ENCODE measurements at regions not wholly inside any gene's neighbourhood (a gene's known extent, or its start where the extent isn't known, plus 50 kb on each side); places are given as distances from the start of the nearest gene placed in this dataset.

DNA sequence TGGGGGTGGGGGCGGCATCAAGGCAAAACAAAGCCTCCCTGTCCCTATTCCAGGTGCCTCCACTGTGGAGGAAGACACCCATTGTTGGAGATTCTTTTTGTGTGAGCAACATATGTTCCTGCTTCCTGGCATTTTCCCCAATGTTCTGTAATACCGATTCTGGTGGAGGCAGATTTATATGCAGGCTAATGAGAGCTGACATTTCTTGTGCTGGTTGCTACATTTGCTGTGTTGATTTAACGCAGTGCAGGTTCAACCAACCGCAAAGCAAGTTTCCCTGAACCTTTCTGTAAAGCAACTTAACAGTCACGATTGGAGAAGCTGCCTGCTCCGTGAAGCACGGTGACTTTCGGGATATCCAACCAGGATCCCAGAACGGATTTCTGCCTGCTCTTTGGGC is 260.5 kb downstream of the CBLN1 start:
- no peak for DNase-seq

DNA sequence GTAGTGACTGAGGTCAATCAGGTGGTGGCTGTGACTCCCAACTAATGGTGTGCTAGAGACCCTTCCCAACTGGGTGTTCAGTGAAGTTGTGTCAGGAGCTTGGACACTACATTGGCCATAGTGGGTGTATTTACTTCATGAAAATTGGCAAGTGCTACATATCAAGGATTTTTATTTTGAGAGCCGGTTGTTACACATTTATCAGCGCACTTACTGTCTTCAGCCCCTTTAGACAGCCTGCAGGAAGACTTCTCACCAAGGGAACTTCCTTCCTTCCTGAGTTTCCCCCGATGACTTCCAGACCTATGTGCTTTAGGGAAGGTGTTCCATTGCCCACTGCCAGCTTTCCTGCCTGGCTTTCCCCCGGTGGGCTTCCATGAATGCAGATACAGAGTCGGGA is 261.2 kb downstream of the CBLN1 start:
- DNase-seq = no peak

DNA sequence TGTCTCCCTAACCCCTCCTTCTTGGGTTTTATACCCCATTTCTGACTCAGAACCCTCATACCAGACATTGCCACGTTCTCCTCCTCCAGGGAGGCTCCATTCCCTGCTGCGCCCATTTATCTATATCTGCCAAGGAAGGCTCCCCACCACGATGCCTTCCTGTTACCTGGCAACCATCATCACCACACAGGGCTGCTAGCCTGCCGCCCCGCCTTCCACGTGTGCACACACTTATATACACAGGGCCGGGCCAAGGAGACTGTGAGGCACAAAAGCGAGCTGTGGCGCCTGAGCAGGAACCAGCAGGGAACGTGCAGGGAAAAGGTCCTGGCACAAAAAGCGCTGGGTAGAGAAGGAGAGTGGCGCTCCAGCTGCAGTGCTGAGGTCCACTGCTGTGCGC is 261.8 kb downstream of the CBLN1 start:
- no peak for DNase-seq

DNA sequence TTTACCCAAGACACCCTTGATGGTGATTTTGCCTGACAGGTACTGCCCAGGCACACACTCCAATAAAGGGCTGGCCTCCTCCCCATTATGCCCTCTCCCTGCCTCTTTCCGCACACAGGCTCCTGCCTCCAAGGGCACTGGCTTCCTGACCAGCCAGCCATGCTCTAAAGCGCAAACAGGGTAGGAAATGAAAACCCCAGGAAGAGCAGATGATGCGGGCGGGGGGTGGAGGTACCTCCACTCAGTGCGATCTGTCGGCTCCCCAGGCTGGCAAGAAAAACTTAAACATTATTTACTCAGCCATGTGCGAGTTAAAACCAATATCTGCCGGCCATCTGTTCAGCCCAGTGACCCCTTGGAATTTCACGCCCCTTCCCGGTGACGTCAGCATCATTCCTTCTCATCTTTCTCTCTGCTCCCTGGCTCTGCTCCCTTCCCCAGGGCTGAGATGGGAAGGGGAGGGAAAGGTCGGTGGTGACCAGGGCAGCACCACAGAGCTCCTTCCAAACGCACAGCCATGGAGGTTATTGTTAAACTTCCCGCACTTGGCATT is 262.5 kb downstream of the CBLN1 start:
- no peak for DNase-seq

DNA sequence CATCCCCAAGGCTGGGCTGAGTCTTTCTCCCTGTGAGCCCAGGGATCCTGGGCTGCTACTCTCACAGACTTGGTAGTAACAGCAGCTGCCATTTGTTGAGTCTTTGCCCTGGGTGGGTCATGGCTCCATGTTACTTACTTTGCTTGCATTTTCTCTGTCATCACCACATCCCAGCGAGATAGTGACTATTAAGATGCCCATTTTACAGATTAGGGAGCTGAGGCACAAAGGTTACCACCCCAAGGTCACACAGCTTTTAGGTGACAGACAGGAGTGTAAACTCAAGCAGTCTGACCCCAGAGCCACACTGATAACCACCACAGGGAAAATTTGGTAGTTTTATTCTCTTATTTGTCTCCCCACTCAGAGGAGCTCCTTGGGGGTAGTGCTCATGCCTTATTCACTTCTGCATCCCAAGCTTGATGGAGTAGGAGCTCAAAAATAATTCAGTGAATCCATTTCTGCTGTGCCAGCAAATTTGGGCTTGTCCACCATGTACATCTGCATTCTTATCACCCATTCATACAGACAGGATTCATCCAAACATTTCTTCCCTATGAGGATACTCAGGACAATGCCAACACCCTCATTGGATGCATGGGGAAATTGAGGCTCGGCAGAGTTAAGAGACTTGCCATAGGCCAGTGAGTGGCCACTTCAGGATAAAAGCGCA is 263.2 kb downstream of the CBLN1 start:
- DNase-seq = no peak

DNA sequence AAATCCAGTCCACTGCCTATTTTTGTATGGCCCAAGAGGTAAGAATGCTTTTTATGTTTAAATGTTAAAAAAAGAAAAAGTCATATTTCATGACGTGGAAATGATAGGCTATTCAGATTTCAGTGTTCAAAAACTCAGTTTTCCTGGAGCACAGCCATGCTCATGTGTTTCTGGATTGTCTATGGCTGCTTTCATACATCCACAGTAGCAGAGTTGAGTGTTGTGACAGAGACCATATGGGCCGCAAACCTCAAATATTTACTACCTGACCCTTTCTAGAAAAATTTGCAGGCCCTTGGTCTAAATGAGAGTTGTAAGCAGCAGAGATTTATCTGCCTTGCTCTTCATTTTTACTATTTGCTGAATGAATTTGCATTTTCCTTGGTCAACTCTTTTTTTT is 264.1 kb downstream of the CBLN1 start:
- DNase-seq = no peak

DNA sequence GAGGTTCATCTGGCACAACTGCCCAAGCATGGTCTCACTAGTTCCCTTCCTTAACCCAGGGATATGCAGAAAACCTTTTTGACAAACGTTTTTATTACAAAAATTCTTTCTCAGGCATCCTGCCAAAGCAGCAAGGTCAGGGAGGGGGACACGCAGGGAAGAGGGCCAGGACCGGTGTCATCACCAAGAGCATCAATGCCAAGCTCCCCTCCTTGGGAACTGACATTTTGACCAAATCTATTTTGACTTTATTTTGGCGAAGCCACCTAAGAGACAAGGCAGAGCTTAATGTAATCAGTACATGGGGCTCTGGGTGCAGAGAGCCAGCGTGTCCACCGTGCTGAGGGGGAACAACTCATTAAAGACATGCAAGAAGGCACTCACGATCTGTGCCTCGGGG is 265.2 kb downstream of the CBLN1 start:
- DNase-seq = no peak

DNA sequence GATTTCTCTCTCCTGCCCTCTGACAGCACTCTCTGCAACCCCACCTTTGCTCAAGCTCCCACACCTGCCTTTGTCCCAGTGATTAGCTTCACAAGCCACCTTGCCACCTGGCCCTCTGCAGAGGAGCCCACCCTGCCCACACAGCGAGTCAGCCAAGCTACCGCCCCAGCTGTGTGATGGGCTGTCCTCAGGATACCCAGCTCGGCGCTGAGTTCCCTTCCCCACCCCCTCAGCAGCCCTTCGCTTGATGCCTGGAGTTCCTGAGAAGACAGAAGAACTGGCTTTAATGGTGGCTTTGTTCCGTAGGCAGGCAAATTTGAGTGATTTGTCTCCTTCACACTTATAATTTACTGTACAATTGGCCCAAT is 266.4 kb downstream of the CBLN1 start:
- DNase-seq = no peak

DNA sequence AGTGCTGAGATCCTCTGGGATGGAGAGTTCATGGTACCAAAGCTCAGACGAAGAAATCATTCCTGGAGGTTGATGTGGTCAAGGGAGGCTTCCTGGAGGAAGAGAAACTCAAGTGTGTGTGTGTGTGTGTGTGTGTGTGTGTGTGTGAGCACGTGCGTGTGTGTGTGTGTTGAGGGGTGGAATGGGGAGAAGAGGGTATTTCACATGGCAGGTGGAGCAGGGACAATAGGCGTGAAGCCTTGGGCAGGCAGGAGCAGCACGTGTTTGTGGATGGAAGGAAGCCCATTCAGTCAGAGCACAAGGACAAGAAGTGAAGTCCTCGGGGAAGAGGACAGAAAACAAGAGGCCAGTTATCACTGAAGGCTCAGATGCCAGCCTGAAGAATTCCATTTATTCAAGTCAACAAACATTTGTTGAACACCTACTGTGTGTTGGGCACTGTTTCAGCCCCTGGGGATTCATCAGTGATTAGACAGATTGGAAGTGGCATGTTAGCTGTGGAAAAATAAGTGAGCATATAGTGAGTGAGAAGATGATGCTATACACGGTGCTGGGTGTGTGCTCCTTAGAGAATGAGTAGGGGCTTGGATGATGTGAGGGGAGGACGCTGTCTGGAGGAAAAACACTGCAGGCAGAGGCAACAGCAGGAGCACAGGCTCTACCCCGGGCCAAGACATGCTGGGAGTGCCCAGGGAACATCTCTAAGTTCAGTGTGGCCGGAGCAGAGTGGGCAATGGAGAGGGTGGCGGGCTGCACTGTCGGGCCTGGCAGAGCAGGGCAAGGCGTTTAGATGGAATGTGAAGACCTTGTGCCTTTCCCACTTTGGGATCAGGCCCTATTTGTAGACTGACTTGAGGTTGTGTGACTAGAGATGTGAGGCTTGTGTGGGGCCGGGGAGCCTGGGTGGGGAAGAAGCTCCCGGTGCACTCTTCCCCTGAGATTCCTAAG is 267.1 kb downstream of the CBLN1 start:
- DNase-seq = no peak

DNA sequence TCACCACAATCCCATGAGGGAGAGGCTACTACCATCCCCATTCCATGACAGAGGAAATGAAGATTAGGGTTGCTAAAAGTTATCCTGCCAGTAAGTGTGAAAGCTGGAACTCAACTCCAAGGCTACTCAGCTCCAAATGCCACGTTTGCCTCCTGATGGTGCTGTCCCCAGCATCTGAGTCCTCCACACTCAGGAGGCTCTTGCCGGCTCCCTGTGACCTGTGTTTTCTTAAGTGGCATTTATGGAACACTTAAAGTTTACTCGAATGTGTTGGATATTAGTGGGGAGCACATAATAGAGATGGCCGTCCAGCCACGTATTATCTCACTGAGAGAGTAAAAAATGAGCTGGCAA is 267.9 kb downstream of the CBLN1 start:
- no peak for DNase-seq

DNA sequence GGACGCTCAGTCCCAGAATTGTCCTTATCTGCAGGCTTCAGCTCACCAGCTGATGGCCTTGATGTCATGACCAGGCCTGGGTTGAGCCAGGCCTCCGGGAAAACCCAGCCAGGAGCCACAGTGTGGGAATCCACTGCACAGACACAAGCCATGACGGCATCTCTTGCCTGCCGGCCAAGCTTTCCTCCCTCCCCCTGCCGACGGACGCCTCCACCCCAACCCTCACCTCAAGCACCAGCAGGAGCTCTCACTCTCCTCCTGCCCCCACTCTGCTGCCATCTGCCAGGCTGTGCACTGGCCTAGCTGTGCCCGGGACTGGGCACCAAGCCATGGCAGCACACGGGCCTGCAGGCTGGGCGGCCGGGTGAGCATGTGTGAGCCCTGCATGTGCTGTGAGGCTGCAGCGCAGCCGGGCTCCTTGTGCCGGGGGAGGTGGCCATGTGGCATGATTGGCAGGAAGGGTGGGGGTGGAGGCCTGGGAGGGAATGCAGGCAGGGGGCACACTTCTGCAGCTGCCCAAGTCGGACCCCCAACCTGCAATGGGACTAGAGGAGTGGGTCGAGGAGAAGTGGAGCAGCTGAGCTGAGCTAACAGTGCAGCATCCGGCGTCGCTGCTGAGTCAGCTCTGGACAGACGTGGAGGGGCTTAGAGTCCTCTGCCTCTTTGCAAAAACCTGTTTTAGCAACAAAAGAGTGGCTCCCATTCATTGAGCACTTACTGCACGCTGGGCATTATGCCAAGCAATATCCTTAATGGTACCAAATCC is 268.5 kb downstream of the CBLN1 start:
- DNase-seq = no peak

DNA sequence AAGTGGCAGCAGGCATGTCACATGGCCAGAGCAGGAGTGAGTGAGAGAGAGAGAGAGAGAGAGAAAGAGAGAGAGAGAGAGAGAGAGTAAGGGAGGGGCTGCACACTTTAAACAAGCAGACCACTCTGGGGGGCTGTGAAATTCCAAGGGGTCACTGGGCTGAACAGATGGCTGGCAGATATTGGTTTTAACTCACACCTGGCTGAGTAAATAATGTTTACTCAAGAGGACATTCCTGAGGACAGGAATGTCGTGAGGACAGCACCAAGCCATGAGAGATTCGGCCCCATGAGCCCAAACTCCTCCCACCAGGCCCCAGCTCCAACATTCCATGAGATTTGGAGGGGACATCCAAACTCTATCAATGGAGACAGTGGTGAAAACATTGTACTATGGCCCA is 269.7 kb downstream of the CBLN1 start:
- DNase-seq = no peak

DNA sequence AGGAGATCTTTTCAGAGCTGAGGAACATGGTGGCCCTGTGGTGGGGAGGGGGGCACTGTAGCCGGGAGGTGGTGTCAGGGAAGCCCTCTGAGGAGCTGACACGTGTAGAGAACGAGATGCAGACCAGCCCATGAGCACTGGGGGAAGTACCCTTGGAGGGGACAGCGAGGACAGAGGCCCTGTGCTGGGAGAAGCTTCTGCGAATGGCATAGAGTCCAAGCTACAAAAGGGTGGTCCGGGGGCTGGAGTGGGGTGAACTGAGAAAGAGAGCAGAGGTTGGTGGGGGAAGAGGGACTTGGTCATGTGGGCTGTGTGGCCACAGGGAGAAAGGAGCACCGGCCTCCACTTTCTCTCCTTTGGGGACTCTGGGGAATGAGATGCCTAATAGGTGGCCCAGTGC is 270.8 kb downstream of the CBLN1 start:
- DNase-seq = no peak

DNA sequence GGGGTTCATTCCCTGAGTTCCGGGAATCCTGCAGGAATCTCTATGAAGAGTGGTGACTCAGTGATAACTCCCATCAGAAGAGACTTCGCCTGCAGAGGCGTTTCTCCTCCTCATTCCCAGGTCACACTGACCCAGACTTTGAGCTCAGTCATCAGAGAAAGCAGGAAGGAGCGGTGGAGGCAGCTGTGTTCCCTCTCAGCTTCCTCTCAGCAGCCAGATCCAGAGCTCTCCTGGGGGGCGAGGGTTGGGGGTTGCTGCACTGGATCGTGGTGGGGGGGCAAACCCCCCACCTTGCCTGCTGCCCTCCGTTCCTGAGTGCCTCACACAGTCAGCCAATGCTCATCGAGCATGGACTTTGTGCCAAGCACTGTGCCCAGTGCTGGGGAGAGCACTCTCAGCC is 271.2 kb downstream of the CBLN1 start:
- DNase-seq = no peak

DNA sequence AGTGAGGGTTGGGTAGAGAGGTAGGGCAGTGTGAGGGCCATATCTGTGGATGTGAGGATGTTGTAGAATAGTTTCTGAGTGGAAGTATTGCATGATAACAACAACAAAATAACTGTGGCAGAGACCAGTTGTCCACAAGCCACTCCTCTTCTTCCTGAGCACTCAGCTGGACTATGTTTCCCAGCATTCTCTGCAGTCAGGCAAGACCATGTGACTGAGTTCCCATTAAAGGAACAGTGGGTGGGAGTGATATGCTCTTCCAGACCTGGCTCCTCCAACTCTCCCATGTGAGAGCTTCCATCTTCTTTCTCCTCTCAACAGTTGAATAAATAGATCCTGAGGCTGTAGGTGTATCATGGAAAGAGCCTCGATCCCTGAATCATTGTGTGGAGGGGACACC is 272.4 kb downstream of the CBLN1 start:
- DNase-seq = no peak

DNA sequence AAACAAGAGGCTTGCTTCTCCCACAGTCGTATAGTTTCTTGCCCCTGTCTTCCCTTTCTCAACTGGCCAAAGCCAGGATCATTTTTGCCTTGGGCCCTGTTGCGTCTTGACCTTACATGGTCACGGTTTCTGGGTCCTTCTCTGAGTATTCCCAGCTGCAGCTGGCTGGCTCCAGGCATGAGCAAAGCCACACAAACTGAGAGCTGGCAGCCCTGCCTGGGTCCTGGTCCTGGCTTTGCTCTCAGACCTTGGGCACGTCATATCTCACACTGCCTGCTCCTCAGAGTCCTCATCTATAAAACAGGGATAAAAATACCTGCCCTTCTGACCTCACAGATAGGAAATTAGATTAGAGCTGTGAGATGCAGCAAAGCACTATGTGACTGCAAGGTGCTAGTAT is 277.6 kb downstream of the CBLN1 start:
- no peak for DNase-seq

DNA sequence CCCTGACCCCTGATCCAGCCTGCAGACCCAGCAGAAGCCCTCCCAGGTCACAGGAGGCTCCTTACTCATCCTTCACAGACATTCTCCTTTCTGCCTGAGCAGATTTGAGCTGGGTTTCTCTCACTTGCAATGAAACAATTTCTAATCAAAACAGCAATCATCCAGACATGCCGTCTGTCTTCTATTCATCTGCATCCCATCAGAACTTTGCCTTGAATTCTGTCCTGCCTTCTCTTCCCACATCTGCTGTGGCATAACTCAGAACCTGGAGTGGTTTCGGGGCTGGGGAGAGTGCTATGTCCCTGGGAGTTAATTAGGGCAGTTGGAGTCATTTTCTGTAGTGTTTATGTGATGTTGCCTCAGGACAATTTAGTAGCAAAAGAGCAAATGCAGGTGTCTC is 278.6 kb downstream of the CBLN1 start:
- no peak for DNase-seq

DNA sequence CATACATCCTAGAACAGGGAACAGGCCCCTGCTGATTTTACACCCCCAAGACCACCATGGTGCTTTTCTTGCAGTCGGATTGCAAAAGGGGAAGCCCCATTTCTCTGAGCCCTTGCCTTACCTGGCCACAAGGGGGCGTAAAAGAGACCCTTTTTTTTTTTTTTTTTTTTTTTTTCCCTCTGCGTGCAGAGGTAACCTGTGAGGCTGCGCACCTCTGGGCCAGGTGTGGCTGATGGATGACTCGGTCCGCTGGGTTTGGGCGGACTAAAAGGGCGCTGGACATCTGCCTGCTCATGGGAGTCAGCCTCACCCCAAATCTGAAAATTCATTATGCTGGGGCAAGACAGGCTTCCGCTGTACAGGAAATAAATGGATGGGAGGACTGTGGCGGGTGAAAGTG is 281.0 kb downstream of the CBLN1 start:
- DNase-seq = no peak

DNA sequence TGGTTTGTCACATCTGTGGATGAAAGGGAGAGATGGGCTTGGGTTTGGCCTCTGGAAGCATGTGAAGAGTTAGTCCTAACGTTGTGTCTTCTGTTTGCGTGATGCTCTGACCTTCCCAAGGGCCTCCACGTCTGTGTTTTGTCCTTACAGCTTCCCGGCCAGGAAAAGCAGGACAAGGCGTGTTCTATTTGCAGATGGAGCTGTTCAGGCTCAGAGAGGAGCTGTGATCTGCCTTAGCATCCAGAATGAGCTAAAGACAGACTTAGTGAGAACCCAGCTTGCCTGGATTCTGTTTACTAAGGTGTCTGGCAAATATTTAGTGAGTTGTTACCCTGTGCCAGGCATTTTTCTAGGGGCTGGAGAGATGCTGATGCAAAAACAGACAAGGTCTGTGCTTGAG is 282.1 kb downstream of the CBLN1 start:
- DNase-seq = no peak

DNA sequence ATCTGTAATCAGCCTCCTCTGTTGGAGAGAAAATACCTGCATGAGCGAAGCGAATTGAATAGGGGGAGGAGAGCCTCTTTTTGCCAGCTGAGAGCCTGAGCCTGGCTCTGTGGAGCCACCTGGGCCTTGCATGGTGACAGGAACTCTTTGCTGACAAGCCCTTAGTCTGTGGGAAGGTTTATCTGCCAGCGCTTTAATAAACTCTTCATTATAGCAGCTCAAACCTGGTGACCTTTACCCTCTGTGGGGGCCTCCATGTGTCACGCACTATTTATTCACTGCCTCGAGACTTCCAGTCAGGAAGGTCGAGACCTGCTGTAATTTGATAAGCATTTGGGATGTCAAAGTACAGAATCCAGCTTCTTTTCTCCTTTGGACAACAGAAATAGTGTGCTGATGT is 282.6 kb downstream of the CBLN1 start:
- no peak for DNase-seq

DNA sequence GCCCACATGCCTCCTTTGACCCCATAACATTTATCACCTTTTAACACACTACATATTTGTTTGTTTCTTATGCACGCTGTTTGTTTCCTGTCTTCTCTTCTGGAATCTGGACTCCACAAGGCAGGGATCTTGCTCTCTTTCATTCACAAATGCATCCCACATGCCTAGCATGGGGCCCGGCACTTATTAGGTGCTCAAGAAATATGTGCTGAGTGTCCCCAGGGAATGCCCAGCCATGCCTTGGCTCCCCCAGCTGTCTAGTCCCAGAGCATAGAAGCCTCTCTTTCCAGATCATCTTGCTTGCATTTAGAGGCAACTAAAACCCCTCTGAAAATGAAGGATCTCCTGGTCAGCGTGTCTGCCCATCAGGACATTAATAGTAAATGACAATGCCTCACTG is 283.7 kb downstream of the CBLN1 start:
- no peak for DNase-seq

DNA sequence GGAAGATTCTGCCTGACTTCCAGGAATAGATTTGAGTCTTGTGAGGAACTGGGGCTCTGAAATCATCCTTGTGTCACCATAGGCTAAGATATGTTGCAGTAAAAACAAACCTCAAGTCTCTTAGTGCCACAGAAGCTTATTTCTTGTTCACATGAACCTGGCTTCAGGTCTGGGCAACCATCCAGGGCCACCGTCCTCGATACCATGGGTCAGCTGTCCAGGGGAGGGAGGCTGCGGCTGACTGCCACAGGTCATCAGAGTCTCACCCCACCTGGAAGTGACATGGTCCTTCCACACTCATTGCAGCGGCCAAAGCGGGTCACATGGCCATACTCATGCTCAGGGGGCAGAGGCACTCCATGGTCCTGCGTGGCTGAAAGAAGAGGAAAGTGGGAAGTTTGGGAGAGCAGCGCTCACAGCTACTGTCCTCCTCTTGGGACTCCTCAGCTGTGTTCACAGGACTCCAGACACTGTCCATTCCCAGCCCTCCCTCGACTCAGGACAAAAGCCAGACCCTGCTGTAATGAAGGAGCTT is 284.5 kb downstream of the CBLN1 start:
- no peak for DNase-seq

DNA sequence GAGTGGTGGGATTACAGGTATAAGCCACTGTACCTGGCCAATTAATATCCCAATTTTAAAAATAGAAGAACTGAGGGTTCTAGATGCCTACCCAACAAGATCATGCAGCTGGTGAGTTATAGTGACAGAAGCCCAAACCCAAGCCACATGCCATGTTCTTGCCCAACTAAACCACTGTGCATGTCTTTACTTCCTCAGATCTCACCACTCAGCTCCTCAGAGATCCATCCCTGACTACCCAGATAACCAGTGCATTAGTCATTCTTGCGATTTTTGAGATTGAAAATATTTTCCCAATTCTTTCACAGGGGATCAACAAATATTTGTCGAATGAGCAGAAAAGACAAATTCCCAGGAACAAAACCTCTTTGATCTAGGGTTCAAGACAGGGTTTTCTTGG is 303.1 kb downstream of the CBLN1 start:
- DNase-seq = no peak
